Right atrium auricular region (tissue), 2 donors: ENCODE measurements at regions not wholly inside any gene's neighbourhood (a gene's known extent, or its start where the extent isn't known, plus 50 kb on each side); places are given as distances from the start of the nearest gene placed in this dataset.

Experiments
- DNase-seq: peaks from one replicate; pipeline ENCODE4 v3.0.0-alpha.2; 2019; ENCODE audit warnings: low spot score
- H3K27ac ChIP-seq, 2 donors: fragments of 200-600 bp; sonication (generic); 1 replicate in 1 of 2; 2 replicates in 1 of 2; pipeline ENCODE4 v1.5.1; 2016 to 2019
- H3K27me3 ChIP-seq, 2 donors: fragments of 200-600 bp; sonication (generic); one replicate each; pipeline versions ENCODE4 v1.5.1 to v1.6.0; 2017 to 2019
- H3K36me3 ChIP-seq: fragments of 200-600 bp; sonication (generic); one replicate; pipeline ENCODE4 v1.5.1; 2016
- H3K4me1 ChIP-seq, 2 donors: fragments of 200-600 bp; sonication (generic); one replicate each; pipeline versions ENCODE4 v1.5.1 to v1.6.0; 2017 to 2019
- H3K4me3 ChIP-seq, 2 donors: fragments of 200-600 bp; sonication (generic); 1 replicate in 1 of 2; 2 replicates in 1 of 2; pipeline ENCODE4 v1.5.1; 2017 to 2019; ENCODE audit warnings: mild to moderate bottlenecking in 1 of 2, moderate library complexity in 1 of 2
- H3K9me3 ChIP-seq, 2 donors: fragments of 200-600 bp; sonication (generic); one replicate each; pipeline ENCODE4 v1.5.1; 2019
- TF ChIP-seq, protein P1 (sequence below), 2 donors: fragments of 200-600 bp; sonication (generic); IDR thresholded peaks; one replicate each; pipeline ENCODE4 v1.5.1; 2019; ENCODE audit warnings: antibody characterized with exemption in 2 of 2

GRCh38 chr4:96092151-96092705, 252.3 kb downstream of the PDHA2 start:
- no peak for DNase-seq
- H3K27ac ChIP-seq = no peak overlapping the region
- TF ChIP-seq, protein P1, sequence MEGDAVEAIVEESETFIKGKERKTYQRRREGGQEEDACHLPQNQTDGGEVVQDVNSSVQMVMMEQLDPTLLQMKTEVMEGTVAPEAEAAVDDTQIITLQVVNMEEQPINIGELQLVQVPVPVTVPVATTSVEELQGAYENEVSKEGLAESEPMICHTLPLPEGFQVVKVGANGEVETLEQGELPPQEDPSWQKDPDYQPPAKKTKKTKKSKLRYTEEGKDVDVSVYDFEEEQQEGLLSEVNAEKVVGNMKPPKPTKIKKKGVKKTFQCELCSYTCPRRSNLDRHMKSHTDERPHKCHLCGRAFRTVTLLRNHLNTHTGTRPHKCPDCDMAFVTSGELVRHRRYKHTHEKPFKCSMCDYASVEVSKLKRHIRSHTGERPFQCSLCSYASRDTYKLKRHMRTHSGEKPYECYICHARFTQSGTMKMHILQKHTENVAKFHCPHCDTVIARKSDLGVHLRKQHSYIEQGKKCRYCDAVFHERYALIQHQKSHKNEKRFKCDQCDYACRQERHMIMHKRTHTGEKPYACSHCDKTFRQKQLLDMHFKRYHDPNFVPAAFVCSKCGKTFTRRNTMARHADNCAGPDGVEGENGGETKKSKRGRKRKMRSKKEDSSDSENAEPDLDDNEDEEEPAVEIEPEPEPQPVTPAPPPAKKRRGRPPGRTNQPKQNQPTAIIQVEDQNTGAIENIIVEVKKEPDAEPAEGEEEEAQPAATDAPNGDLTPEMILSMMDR (IDR thresholded peaks at IDR 0.05) = no peak

DNA sequence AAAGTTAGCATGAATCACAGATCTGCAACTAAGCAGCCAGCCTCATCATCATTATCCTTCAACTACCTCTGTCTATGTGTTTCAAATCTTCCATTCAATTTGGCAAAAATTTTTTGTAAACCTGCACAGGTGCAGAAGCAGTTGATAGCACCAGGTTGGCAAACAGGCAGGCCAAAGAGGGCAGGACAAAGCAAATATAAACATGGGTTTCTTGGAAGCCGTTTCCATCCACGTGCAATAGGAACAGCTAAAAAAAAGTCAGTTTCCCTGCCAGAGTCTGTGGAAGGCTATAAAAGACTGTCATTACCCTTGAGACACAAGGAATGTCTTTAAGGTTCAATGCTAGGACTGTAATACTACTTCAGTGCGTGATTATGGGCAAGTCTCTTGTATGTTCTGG, 253.2 kb downstream of the PDHA2 start:
- DNase-seq = no peak
- Histone ChIP-seq H3K4me3 (no peak overlapping the region), H3K4me1 (no peaks in the 10 kb centered on the region), H3K9me3 (no peaks in the 10 kb centered on the region), H3K27me3 (no peaks in the 10 kb centered on the region), H3K27ac (no peak overlapping the region), H3K36me3 (no peaks in the 10 kb centered on the region)
- TF ChIP-seq, protein P1 (IDR thresholded peaks at IDR 0.05) = no peak

More at GRCh38 chr4:96092151-96092705, 252.3 kb downstream of the PDHA2 start:
- no peaks in the 10 kb centered on the region for H3K36me3 ChIP-seq
- H3K4me3 ChIP-seq = no peak overlapping the region
- H3K9me3 ChIP-seq = no peaks in the 10 kb centered on the region
- no peaks in the 10 kb centered on the region for H3K4me1 ChIP-seq
- no peaks in the 10 kb centered on the region for H3K27me3 ChIP-seq

- DNase-seq = no peak
- H3K9me3 ChIP-seq = no peaks in the 10 kb centered on the region
- H3K4me3 ChIP-seq = no peak overlapping the region
- no peak overlapping the region for H3K27ac ChIP-seq
- TF ChIP-seq, protein P1 (IDR thresholded peaks at IDR 0.05) = no peak
- no peaks in the 10 kb centered on the region for H3K4me1 ChIP-seq
- no peaks in the 10 kb centered on the region for H3K36me3 ChIP-seq
- no peaks in the 10 kb centered on the region for H3K27me3 ChIP-seq
Measured at GRCh38 chr4:96093563-96093962, 253.7 kb downstream of the PDHA2 start.

GRCh38 chr4:96094183-96094582, 254.3 kb downstream of the PDHA2 start:
- no peak overlapping the region for H3K27ac ChIP-seq
- H3K36me3 ChIP-seq = no peaks in the 10 kb centered on the region
- H3K27me3 ChIP-seq = no peaks in the 10 kb centered on the region
- no peak for DNase-seq
- H3K4me1 ChIP-seq = no peaks in the 10 kb centered on the region
- no peaks in the 10 kb centered on the region for H3K9me3 ChIP-seq
- TF ChIP-seq, protein P1 (IDR thresholded peaks at IDR 0.05) = no peak
- no peak overlapping the region for H3K4me3 ChIP-seq

GRCh38 chr4:96097040-96097607, 257.2 kb downstream of the PDHA2 start:
- TF ChIP-seq, protein P1 (IDR thresholded peaks at IDR 0.05) = no peak
- H3K4me3 ChIP-seq = no peak overlapping the region
- H3K27ac ChIP-seq = no peak overlapping the region
- no peaks in the 10 kb centered on the region for H3K27me3 ChIP-seq
- DNase-seq = no peak
- no peaks in the 10 kb centered on the region for H3K4me1 ChIP-seq
- no peaks in the 10 kb centered on the region for H3K36me3 ChIP-seq
- H3K9me3 ChIP-seq = no peaks in the 10 kb centered on the region

DNA sequence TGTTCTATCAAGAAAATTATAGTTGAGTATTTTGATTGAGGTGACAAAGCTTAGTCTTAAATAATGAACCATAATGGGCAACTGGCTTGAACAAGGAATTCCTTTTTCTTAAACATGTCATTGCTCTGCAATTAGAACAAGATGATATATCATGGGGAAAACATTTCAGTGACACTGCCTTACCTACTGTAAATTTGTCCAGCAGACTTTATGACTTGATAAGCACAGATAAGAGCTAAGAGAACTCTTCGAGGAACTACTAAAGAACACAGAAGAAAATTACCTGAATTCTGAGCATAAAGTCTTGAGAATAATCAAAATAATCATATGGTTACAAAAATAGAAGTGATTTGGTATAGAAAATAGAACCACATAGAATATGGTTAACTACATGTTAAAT, 257.8 kb downstream of the PDHA2 start:
- no peak for DNase-seq
- H3K4me1 ChIP-seq = no peaks in the 10 kb centered on the region
- TF ChIP-seq, protein P1 (IDR thresholded peaks at IDR 0.05) = no peak
- no peak overlapping the region for H3K27ac ChIP-seq
- H3K36me3 ChIP-seq = no peaks in the 10 kb centered on the region
- H3K9me3 ChIP-seq = no peaks in the 10 kb centered on the region
- no peaks in the 10 kb centered on the region for H3K27me3 ChIP-seq
- no peak overlapping the region for H3K4me3 ChIP-seq
